ENCODE measurements at regions not wholly inside any gene's neighbourhood (a gene's known extent, or its start where the extent isn't known, plus 50 kb on each side); places are given as distances from the start of the nearest gene placed in this dataset.

- TF ChIP-seq CTCF (IDR thresholded peaks at IDR 0.05; ENCODE audit: control extremely low read depth, extremely low read depth) = no peak
- no peak for DNase-seq
- 80 to 84% methylated on average over 13 of the region's 13 CpGs for WGBS, 2 donors
- Histone ChIP-seq H3K9ac (ENCODE audit: insufficient read depth in 1 of 2, low read length in 2 of 2) (no peak overlapping the region), H3K27ac (ENCODE audit: low read depth in 1 of 2, low read length in 1 of 2) (no peak overlapping the region), H3K36me3 (ENCODE audit: control insufficient read depth in 4 of 4, insufficient read depth in 4 of 4, low read length in 4 of 4) (no peaks in the 10 kb centered on the region), H3K4me3 (no peak overlapping the region), H3K9me3 (ENCODE audit: control insufficient read depth in 4 of 4, insufficient read depth in 3 of 4, low read length in 3 of 4) (peaks cover 0 to 28% (median 4%) of the 10 kb centered on the region in 4 donors), H3K27me3 (ENCODE audit: control insufficient read depth in 3 of 3, insufficient read depth in 3 of 3, low read length in 2 of 3) (peaks cover 0 to 4% (median 3%) of the 10 kb centered on the region in 3 donors), H3K4me1 (ENCODE audit: control insufficient read depth in 5 of 5, insufficient read depth in 5 of 5, low read length in 5 of 5) (no peaks in the 10 kb centered on the region)
- ATAC-seq (ENCODE audit: insufficient read depth, low FRiP score) = no peak
Observed at GRCh38 chr16:50437769-50438437, 69.1 kb upstream of the BRD7 start.

DNA sequence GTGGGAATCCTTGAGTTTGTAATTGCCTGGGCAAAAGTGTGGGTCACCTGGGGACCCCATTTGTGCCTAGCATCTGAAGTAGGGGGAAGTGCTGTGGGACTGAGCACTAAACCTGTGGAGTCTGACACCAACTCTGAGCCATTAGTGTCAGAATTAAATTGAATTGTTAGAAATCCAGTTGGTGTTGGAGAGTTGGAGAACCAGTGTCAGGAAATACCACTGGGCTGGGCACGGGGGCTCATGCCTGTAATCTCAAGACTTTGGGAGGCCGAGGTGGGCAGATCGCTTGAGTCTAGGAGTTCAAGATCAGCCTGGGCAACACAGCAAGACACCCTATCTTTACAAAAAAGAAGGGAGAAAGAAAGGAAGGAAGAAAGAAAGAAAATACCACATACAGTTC is 67.5 kb upstream of the BRD7 start:
- H3K4me1 ChIP-seq (ENCODE audit: control insufficient read depth in 5 of 5, insufficient read depth in 5 of 5, low read length in 5 of 5) = no peaks in the 10 kb centered on the region
- 88% methylated on average over 3 of the region's 3 CpGs for WGBS, 2 donors
- peaks cover 0 to 4% (median 3%) of the 10 kb centered on the region in 3 donors for H3K27me3 ChIP-seq (ENCODE audit: control insufficient read depth in 3 of 3, insufficient read depth in 3 of 3, low read length in 2 of 3)
- H3K36me3 ChIP-seq (ENCODE audit: control insufficient read depth in 4 of 4, insufficient read depth in 4 of 4, low read length in 4 of 4) = no peaks in the 10 kb centered on the region
- peaks cover 0 to 17% (median 2%) of the 10 kb centered on the region in 4 donors for H3K9me3 ChIP-seq (ENCODE audit: control insufficient read depth in 4 of 4, insufficient read depth in 3 of 4, low read length in 3 of 4)
- DNase-seq = no peak
- H3K27ac ChIP-seq (ENCODE audit: low read depth in 1 of 2, low read length in 1 of 2) = no peak overlapping the region
- no peak overlapping the region for H3K9ac ChIP-seq (ENCODE audit: insufficient read depth in 1 of 2, low read length in 2 of 2)
- ATAC-seq (ENCODE audit: insufficient read depth, low FRiP score) = no peak
- TF ChIP-seq CTCF (IDR thresholded peaks at IDR 0.05; ENCODE audit: control extremely low read depth, extremely low read depth) = no peak
- no peak overlapping the region for H3K4me3 ChIP-seq

GRCh38 chr16:50434872-50435478 is 66.2 kb upstream of the BRD7 start:
- Histone ChIP-seq H3K36me3 (ENCODE audit: control insufficient read depth in 4 of 4, insufficient read depth in 4 of 4, low read length in 4 of 4) (no peaks in the 10 kb centered on the region), H3K4me3 (no peak overlapping the region), H3K9me3 (ENCODE audit: control insufficient read depth in 4 of 4, insufficient read depth in 3 of 4, low read length in 3 of 4) (peaks cover 0 to 6% (median 1%) of the 10 kb centered on the region in 4 donors), H3K4me1 (ENCODE audit: control insufficient read depth in 5 of 5, insufficient read depth in 5 of 5, low read length in 5 of 5) (no peaks in the 10 kb centered on the region), H3K27me3 (ENCODE audit: control insufficient read depth in 3 of 3, insufficient read depth in 3 of 3, low read length in 2 of 3) (peaks cover 0 to 4% (median 3%) of the 10 kb centered on the region in 3 donors), H3K9ac (ENCODE audit: insufficient read depth in 1 of 2, low read length in 2 of 2) (no peak overlapping the region), H3K27ac (ENCODE audit: low read depth in 1 of 2, low read length in 1 of 2) (no peak overlapping the region)
- WGBS, 2 donors = 81 to 91% methylated on average over 7 of the region's 7 CpGs
- no peak for DNase-seq
- no peak for ATAC-seq (ENCODE audit: insufficient read depth, low FRiP score)
- no peak for TF ChIP-seq CTCF (IDR thresholded peaks at IDR 0.05; ENCODE audit: control extremely low read depth, extremely low read depth)
